Fibroblast of lung (primary cell): ENCODE measurements at regions not wholly inside any gene's neighbourhood (a gene's known extent, or its start where the extent isn't known, plus 50 kb on each side); places are given as distances from the start of the nearest gene placed in this dataset.

Source experiments
- EZH2 ChIP-seq: IDR thresholded peaks from 2 replicates; pipeline ENCODE4 v1.5.1; 2012; ENCODE audit warnings: low read length, control low read depth, mild to moderate bottlenecking; ENCODE audit errors: missing control alignments
- TF ChIP-seq, protein P1 (sequence below), 2 donors: IDR thresholded peaks in 1 of 2; conservative IDR thresholded peaks in 1 of 2; 1 replicate in 1 of 2; 2 replicates in 1 of 2; pipeline ENCODE4 v1.5.1; 2011 to 2012; ENCODE audit warnings: low read length in 2 of 2, control low read depth in 1 of 2, inconsistent platforms in 1 of 2, low read depth in 1 of 2, mild to moderate bottlenecking in 1 of 2

DNA sequence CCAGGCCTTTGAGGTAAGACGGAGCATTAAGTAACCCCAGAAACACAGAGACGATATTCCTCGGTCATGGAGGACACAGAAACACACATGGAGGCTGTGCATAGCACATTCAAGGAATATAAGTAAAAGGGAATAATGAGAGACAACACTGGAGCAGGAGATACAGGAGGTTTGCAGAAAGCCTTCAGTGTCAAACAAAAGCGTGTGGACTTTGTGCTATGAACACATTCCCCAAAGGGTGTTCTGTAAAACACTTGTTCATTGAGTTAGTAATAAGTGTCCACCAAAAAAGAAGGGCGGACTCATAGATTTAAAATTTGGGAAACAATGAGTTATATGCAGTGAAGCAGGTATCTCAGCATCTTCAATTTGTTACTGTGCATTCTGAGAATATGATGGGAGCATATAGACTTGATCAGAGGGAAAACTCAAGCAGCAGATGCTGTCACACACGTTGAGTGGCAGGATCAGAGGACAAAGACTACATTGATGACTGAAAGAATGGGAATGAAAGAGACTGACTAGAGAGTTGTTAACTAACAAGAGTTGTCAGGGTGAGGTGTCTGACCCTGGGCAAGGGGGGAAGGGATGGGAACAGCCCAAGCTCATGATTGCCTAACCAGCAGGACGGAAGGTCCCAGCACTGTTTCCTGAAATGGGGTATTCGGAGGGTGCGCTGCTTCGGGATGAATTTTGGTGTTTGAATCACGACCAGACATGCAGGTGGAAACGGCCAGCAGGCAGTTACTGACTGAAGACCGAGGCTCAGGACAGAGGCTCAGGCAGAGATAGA is 85.2 kb upstream of the VIPR2 start:
- TF ChIP-seq EZH2, result no peak
- TF ChIP-seq, protein P1, sequence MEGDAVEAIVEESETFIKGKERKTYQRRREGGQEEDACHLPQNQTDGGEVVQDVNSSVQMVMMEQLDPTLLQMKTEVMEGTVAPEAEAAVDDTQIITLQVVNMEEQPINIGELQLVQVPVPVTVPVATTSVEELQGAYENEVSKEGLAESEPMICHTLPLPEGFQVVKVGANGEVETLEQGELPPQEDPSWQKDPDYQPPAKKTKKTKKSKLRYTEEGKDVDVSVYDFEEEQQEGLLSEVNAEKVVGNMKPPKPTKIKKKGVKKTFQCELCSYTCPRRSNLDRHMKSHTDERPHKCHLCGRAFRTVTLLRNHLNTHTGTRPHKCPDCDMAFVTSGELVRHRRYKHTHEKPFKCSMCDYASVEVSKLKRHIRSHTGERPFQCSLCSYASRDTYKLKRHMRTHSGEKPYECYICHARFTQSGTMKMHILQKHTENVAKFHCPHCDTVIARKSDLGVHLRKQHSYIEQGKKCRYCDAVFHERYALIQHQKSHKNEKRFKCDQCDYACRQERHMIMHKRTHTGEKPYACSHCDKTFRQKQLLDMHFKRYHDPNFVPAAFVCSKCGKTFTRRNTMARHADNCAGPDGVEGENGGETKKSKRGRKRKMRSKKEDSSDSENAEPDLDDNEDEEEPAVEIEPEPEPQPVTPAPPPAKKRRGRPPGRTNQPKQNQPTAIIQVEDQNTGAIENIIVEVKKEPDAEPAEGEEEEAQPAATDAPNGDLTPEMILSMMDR (conservative IDR thresholded peaks at IDR 0.05 in 1 of 2, IDR thresholded peaks at IDR 0.05 in 1 of 2; ENCODE audit: low read depth in 1 of 2, low read length in 2 of 2), result no peak
